PC-3 (cell line): ENCODE measurements at regions not wholly inside any gene's neighbourhood (a gene's known extent, or its start where the extent isn't known, plus 50 kb on each side); places are given as distances from the start of the nearest gene placed in this dataset.

Experiments used
- ATAC-seq: fragments of 200-7000 bp; cut with Tn5 transposase; 2 replicates; pipeline ENCODE4 v1.9.1; 2020; ENCODE audit warnings: mild to moderate bottlenecking, moderate library complexity
- BruUV-seq: library from RNA; stranded (reverse); fragments of 400-500 nt; replicated peaks from 2 replicates; lab custom pipeline; 2021; lab: Mats Ljungman, UMichigan
- CTCF ChIA-PET: fragments of 300-600 bp; sonication (Branson Sonifier 250); formaldehyde crosslinking; loops from one replicate; lab custom pipeline; 2022; ENCODE audit warnings: antibody characterized with exemption; lab: Charles Lee
- POLR2A ChIA-PET: fragments of 300-600 bp; sonication (Branson Sonifier 250); formaldehyde crosslinking; loops from one replicate; lab custom pipeline; 2022; ENCODE audit warnings: antibody characterized with exemption; ENCODE audit not compliant: unreplicated experiment; lab: Charles Lee
- DNase-seq: peaks from one replicate; pipeline ENCODE4 v3.0.0-alpha.2; 2015
- H2AFZ ChIP-seq: fragments of 300-600 bp; sonication (generic); 2 replicates; pipeline ENCODE4 v1.6.0; 2016; ENCODE audit warnings: antibody characterized with exemption, low read length
- H3F3A ChIP-seq: fragments of 300-600 bp; sonication (generic); one replicate; pipeline ENCODE4 v1.6.0; 2017; ENCODE audit warnings: antibody characterized with exemption, low read length, control low read depth, mild to moderate bottlenecking; ENCODE audit not compliant: unreplicated experiment
- H3K27ac ChIP-seq: fragments of 300-600 bp; sonication (generic); 2 replicates; pipeline ENCODE4 v1.5.1; 2016; ENCODE audit warnings: mild to moderate bottlenecking, low read length
- H3K27me3 ChIP-seq: fragments of 300-600 bp; sonication (generic); 2 replicates; pipeline ENCODE4 v1.6.1; 2016; ENCODE audit warnings: low read length, mixed read lengths
- H3K36me3 ChIP-seq: fragments of 300-600 bp; sonication (generic); 2 replicates; pipeline ENCODE4 v1.6.1; 2016; ENCODE audit warnings: low read depth, mixed run types, low read length, mixed read lengths
- H3K4me1 ChIP-seq: fragments of 300-600 bp; sonication (generic); 2 replicates; pipeline ENCODE4 v1.5.1; 2016; ENCODE audit warnings: low read length; ENCODE audit not compliant: insufficient read depth
- H3K4me2 ChIP-seq: fragments of 300-600 bp; sonication (generic); 2 replicates; pipeline ENCODE4 v1.6.0; 2016; ENCODE audit warnings: low read length
- H3K4me3 ChIP-seq: fragments of 300-600 bp; sonication (generic); 2 replicates; pipeline ENCODE4 v1.5.1; 2016; ENCODE audit warnings: mild to moderate bottlenecking, low read length, mixed read lengths
- H3K79me2 ChIP-seq: fragments of 300-600 bp; sonication (generic); 2 replicates; pipeline ENCODE4 v1.6.1; 2017; ENCODE audit warnings: low read length, mixed read lengths
- H3K9ac ChIP-seq: fragments of 300-600 bp; sonication (generic); 2 replicates; pipeline ENCODE4 v1.6.0; 2016; ENCODE audit warnings: mild to moderate bottlenecking, low read length
- H3K9me2 ChIP-seq: fragments of 300-600 bp; sonication (generic); replicated peaks from 2 replicates; pipeline ENCODE4 v1.6.1; 2016; ENCODE audit warnings: mixed run types, low read length, mixed read lengths
- H3K9me3 ChIP-seq: fragments of 300-600 bp; sonication (generic); 2 replicates; pipeline ENCODE4 v1.6.1; 2016; ENCODE audit warnings: low read length, mixed read lengths
- H4K20me1 ChIP-seq: fragments of 300-600 bp; sonication (generic); 2 replicates; pipeline ENCODE4 v1.6.1; 2016; ENCODE audit warnings: low read length, mixed read lengths
- CTCF ChIP-seq: fragments of 300-600 bp; sonication (generic); conservative IDR thresholded peaks from 2 replicates; pipeline ENCODE4 v1.5.1; 2017; ENCODE audit warnings: antibody characterized with exemption, low read depth, mild to moderate bottlenecking, low read length
- EZH2 ChIP-seq: fragments of 300-600 bp; sonication (generic); IDR thresholded peaks from one replicate; pipeline ENCODE4 v1.6.1; 2017; ENCODE audit warnings: antibody characterized with exemption, mild to moderate bottlenecking, low read length; ENCODE audit not compliant: unreplicated experiment
- EZH2phosphoT487 ChIP-seq: fragments of 300-600 bp; sonication (generic); IDR thresholded peaks from 2 replicates; pipeline ENCODE4 v1.6.1; 2018; ENCODE audit warnings: mild to moderate bottlenecking, antibody characterized with exemption, low read length, borderline replicate concordance
- intact Hi-C: fragments of 100-400 bp; cut with micrococcal nuclease; formaldehyde crosslinking; loops from 2 replicates; pipeline ENCODE4 v1.9.0; 2023

- no peaks in the 10 kb centered on the region for H3K36me3 ChIP-seq
- no peaks in the 10 kb centered on the region for H3K9me2 ChIP-seq
- intact Hi-C loops, result no loop called here
- no peaks in the 10 kb centered on the region for H3K9me3 ChIP-seq
- ATAC-seq (no peak), DNase-seq (no peak)
- H3K9ac ChIP-seq, result no peak overlapping the region
- H4K20me1 ChIP-seq, result no peaks in the 10 kb centered on the region
- ChIA-PET POLR2A (no interaction called here), CTCF (no interaction called here)
- H3K27ac ChIP-seq, result no peak overlapping the region
- H3K4me2 ChIP-seq, result no peak overlapping the region
- H3K27me3 ChIP-seq, result no peaks in the 10 kb centered on the region
- H2AFZ ChIP-seq, result no peak overlapping the region
- peaks cover 12% of the 10 kb centered on the region for H3K4me1 ChIP-seq
- no peaks in the 10 kb centered on the region for H3F3A ChIP-seq
- no peak for TF ChIP-seq CTCF
- no peak for TF ChIP-seq EZH2
- TF ChIP-seq EZH2phosphoT487, result no peak
- no peak overlapping the region for H3K4me3 ChIP-seq
- no TSS peak for BruUV-seq
- H3K79me2 ChIP-seq, result no peaks in the 10 kb centered on the region
Measured at GRCh38 chr6:14634072-14634471, 516.5 kb downstream of the CD83 start.

GRCh38 chr6:14635195-14635594 is 517.6 kb downstream of the CD83 start:
- H3K27ac ChIP-seq, result no peak overlapping the region
- no peaks in the 10 kb centered on the region for H3F3A ChIP-seq
- H3K79me2 ChIP-seq, result no peaks in the 10 kb centered on the region
- H3K27me3 ChIP-seq, result no peaks in the 10 kb centered on the region
- no peaks in the 10 kb centered on the region for H3K9me3 ChIP-seq
- no peak overlapping the region for H3K4me2 ChIP-seq
- intact Hi-C loops, result no loop called here
- peaks cover 23% of the 10 kb centered on the region for H3K4me1 ChIP-seq
- H3K4me3 ChIP-seq, result no peak overlapping the region
- ChIA-PET POLR2A (no interaction called here), CTCF (no interaction called here)
- H3K9me2 ChIP-seq, result no peaks in the 10 kb centered on the region
- TF ChIP-seq EZH2 (no peak), CTCF (no peak), EZH2phosphoT487 (no peak)
- peak overlapping the region; percentile 38; the same call in 1 of the 2 replicates for H2AFZ ChIP-seq
- ATAC-seq, result no peak
- DNase-seq, result no peak
- H4K20me1 ChIP-seq, result no peaks in the 10 kb centered on the region
- no peak overlapping the region for H3K9ac ChIP-seq
- BruUV-seq, result no TSS peak
- H3K36me3 ChIP-seq, result no peaks in the 10 kb centered on the region

- H3K9me2 ChIP-seq, result no peaks in the 10 kb centered on the region
- intact Hi-C loops, result no loop called here
- no peak overlapping the region for H3K9ac ChIP-seq
- no peaks in the 10 kb centered on the region for H3K36me3 ChIP-seq
- no TSS peak for BruUV-seq
- CTCF ChIA-PET, result no interaction called here
- POLR2A ChIA-PET, result no interaction called here
- no peak overlapping the region for H3K27ac ChIP-seq
- H3K4me2 ChIP-seq, result no peak overlapping the region
- ATAC-seq, result no peak
- peaks cover 24% of the 10 kb centered on the region for H3K4me1 ChIP-seq
- no peaks in the 10 kb centered on the region for H4K20me1 ChIP-seq
- no peaks in the 10 kb centered on the region for H3K27me3 ChIP-seq
- H3K4me3 ChIP-seq, result no peak overlapping the region
- TF ChIP-seq EZH2phosphoT487, result no peak
- no peak for TF ChIP-seq EZH2
- no peak for TF ChIP-seq CTCF
- H3K9me3 ChIP-seq, result no peaks in the 10 kb centered on the region
- DNase-seq, result no peak
- no peak overlapping the region for H2AFZ ChIP-seq
- no peaks in the 10 kb centered on the region for H3F3A ChIP-seq
- no peaks in the 10 kb centered on the region for H3K79me2 ChIP-seq
Measured at GRCh38 chr6:14635934-14636591, 518.5 kb downstream of the CD83 start.
